OCI-LY1 (cell line): ENCODE measurements at regions not wholly inside any gene's neighbourhood (a gene's known extent, or its start where the extent isn't known, plus 50 kb on each side); places are given as distances from the start of the nearest gene placed in this dataset.

Experiments
- H2AFZ ChIP-seq: fragments of 200-600 bp; sonication (generic), shearing (Covaris generic); 2 replicates; pipeline ENCODE4 v1.6.0; 2014; ENCODE audit warnings: antibody characterized with exemption, mild to moderate bottlenecking, low read length
- H3F3A ChIP-seq: fragments of 200-600 bp; sonication (generic), shearing (Covaris generic); 2 replicates; pipeline ENCODE4 v1.6.0; 2014; ENCODE audit warnings: mild to moderate bottlenecking, antibody characterized with exemption, low read length, moderate library complexity; ENCODE audit not compliant: insufficient read depth
- H3K27ac ChIP-seq: fragments of 200-600 bp; sonication (generic); 2 replicates; pipeline ENCODE4 v1.5.1; 2014; ENCODE audit warnings: low read length, mixed run types, mild to moderate bottlenecking, low read depth; ENCODE audit not compliant: poor library complexity, severe bottlenecking
- H3K27me3 ChIP-seq: fragments of 200-600 bp; sonication (generic); 2 replicates; pipeline ENCODE4 v1.6.0; 2014; ENCODE audit warnings: antibody characterized with exemption, mild to moderate bottlenecking, low read length, moderate library complexity; ENCODE audit not compliant: insufficient read depth
- H3K36me3 ChIP-seq: fragments of 200-600 bp; sonication (generic); 2 replicates; pipeline ENCODE4 v1.6.1; 2014; ENCODE audit warnings: mild to moderate bottlenecking, antibody characterized with exemption, low read length, moderate library complexity, mixed read lengths; ENCODE audit not compliant: insufficient read depth
- H3K4me1 ChIP-seq: fragments of 200-600 bp; sonication (generic); 2 replicates; pipeline ENCODE4 v1.5.1; 2014; ENCODE audit warnings: mild to moderate bottlenecking, low read length, moderate library complexity; ENCODE audit not compliant: insufficient read depth, severe bottlenecking
- H3K4me2 ChIP-seq: fragments of 200-600 bp; sonication (generic), shearing (Covaris generic); 2 replicates; pipeline ENCODE4 v1.6.1; 2014; ENCODE audit warnings: low read length
- H3K4me3 ChIP-seq: fragments of 200-600 bp; sonication (generic); 2 replicates; pipeline ENCODE4 v1.5.1; 2014; ENCODE audit warnings: low read length, low read depth, mild to moderate bottlenecking, mixed read lengths; ENCODE audit not compliant: poor library complexity, severe bottlenecking
- H3K79me2 ChIP-seq: fragments of 200-600 bp; shearing (Covaris generic); 2 replicates; pipeline ENCODE4 v1.6.1; 2016; ENCODE audit warnings: mixed run types, low read length, mixed read lengths; ENCODE audit not compliant: insufficient read depth
- H3K9ac ChIP-seq: fragments of 200-600 bp; sonication (generic), shearing (Covaris generic); 2 replicates; pipeline ENCODE4 v1.6.1; 2014; ENCODE audit warnings: mild to moderate bottlenecking, low read length, mixed read lengths
- H3K9me2 ChIP-seq: fragments of 200-600 bp; sonication (generic), shearing (Covaris generic); 2 replicates; pipeline ENCODE4 v1.6.1; 2014; ENCODE audit warnings: low read depth, mild to moderate bottlenecking, low read length, mixed read lengths
- H3K9me3 ChIP-seq: fragments of 200-600 bp; shearing (Covaris generic); 2 replicates; pipeline ENCODE4 v1.6.1; 2014; ENCODE audit warnings: low read length, mixed read lengths
- H4K20me1 ChIP-seq: fragments of 200-600 bp; sonication (generic), shearing (Covaris generic); 2 replicates; pipeline ENCODE4 v1.6.0; 2016; ENCODE audit warnings: mild to moderate bottlenecking, low read length; ENCODE audit not compliant: insufficient read depth
- EZH2 ChIP-seq: fragments of 200-600 bp; sonication (generic), shearing (Covaris generic); IDR thresholded peaks from 2 replicates; pipeline ENCODE4 v1.8.0; 2017; ENCODE audit warnings: borderline replicate concordance, mixed run types, mild to moderate bottlenecking, antibody characterized with exemption, low read length, moderate library complexity, mixed read lengths
- TF ChIP-seq, protein P1 (sequence below): fragments of 200-600 bp; sonication (generic), shearing (Covaris generic); IDR thresholded peaks from 2 replicates; pipeline ENCODE4 v1.5.1; 2017; ENCODE audit warnings: mild to moderate bottlenecking, antibody characterized with exemption, low read length, moderate library complexity, mixed read lengths

DNA sequence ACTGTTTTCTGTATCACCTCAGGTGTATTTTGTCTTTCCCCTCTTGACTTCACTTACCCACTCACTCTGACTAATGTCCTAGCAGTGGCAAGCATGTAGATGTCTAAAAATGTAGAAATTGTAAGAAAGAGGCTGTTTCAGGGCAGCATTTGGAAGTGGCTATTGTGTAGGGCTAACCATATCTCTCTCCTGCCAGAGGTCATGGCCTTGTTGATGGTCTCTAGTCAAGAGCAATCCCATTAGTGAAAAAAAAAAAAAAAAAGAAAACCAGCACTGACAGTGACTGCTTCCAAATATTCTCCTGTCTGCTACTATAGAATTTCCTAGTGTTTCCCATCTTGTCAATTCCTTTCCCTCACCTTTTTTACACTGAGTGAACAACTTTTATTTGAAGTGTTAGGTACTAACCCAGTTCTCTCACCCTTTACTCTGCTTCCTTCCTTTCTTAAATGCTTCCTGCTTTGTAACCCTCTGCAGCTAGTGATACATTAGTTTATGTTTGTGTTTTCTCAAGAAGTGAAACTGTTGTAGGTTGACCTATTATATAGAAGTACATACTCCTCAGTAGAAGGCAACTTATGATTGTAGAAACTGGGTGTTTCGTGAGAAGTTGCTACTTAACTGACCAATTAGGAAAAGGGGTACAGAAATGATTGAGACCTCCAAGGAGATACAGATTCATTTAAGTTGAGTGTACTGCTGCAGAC is 174.1 kb upstream of the PTPRK start:
- no peak overlapping the region for H3K4me3 ChIP-seq
- H3K79me2 ChIP-seq: no peaks in the 10 kb centered on the region
- H2AFZ ChIP-seq: no peak overlapping the region
- no peak overlapping the region for H3K4me2 ChIP-seq
- H3K27ac ChIP-seq: no peak overlapping the region
- no peaks in the 10 kb centered on the region for H3K9me2 ChIP-seq
- no peaks in the 10 kb centered on the region for H3K27me3 ChIP-seq
- no peak overlapping the region for H3K9ac ChIP-seq
- H3F3A ChIP-seq: no peaks in the 10 kb centered on the region
- no peaks in the 10 kb centered on the region for H3K9me3 ChIP-seq
- no peaks in the 10 kb centered on the region for H4K20me1 ChIP-seq
- TF ChIP-seq EZH2: no peak
- no peaks in the 10 kb centered on the region for H3K36me3 ChIP-seq
- no peaks in the 10 kb centered on the region for H3K4me1 ChIP-seq

DNA sequence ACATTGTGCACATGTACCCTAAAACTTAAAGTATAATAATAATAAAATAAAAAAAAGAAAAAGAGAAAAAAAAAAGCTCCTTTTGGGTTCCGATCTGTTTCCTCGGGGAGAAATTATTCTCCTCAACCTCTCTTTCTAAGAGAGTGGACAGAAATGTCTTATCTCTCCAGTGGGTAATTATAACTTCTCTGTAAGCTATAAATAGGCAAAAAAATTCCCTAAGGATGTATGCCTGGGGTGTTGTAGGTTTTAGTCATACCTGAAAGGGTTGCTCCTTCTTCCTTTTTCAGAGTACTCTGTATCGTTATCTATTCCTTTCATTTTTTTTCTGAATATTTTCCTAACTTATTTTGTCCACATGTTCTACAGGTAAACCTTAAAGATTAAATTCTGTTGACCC is 169.7 kb upstream of the PTPRK start:
- H3K27ac ChIP-seq: no peak overlapping the region
- H3K9me2 ChIP-seq: no peaks in the 10 kb centered on the region
- no peaks in the 10 kb centered on the region for H3K27me3 ChIP-seq
- no peak overlapping the region for H3K9ac ChIP-seq
- H3F3A ChIP-seq: no peaks in the 10 kb centered on the region
- TF ChIP-seq EZH2: no peak
- TF ChIP-seq, protein P1, sequence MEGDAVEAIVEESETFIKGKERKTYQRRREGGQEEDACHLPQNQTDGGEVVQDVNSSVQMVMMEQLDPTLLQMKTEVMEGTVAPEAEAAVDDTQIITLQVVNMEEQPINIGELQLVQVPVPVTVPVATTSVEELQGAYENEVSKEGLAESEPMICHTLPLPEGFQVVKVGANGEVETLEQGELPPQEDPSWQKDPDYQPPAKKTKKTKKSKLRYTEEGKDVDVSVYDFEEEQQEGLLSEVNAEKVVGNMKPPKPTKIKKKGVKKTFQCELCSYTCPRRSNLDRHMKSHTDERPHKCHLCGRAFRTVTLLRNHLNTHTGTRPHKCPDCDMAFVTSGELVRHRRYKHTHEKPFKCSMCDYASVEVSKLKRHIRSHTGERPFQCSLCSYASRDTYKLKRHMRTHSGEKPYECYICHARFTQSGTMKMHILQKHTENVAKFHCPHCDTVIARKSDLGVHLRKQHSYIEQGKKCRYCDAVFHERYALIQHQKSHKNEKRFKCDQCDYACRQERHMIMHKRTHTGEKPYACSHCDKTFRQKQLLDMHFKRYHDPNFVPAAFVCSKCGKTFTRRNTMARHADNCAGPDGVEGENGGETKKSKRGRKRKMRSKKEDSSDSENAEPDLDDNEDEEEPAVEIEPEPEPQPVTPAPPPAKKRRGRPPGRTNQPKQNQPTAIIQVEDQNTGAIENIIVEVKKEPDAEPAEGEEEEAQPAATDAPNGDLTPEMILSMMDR: no peak
- no peaks in the 10 kb centered on the region for H4K20me1 ChIP-seq
- H3K36me3 ChIP-seq: no peaks in the 10 kb centered on the region
- no peak overlapping the region for H3K4me3 ChIP-seq
- H3K9me3 ChIP-seq: no peaks in the 10 kb centered on the region
- no peaks in the 10 kb centered on the region for H3K79me2 ChIP-seq
- no peak overlapping the region for H2AFZ ChIP-seq
- no peaks in the 10 kb centered on the region for H3K4me1 ChIP-seq
- H3K4me2 ChIP-seq: no peak overlapping the region

DNA sequence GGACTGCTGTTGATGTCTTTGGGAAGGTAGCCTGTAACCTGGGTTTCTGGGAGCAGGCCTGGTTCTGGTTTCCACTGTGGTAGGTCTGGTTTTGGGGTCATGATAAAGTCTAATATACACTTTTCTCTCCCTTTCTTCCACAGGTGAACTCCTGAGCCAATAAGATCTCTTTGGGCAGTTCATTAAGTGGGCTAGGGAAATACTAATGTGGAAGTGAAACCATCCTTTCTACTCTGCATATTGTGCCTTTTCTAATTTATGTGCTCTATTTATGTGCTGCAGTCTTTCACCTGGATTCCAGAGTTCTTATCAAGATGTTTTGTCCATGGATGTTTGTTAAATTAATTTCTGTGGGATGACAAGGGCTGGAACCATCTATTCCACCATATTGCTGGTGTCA is 165.7 kb upstream of the PTPRK start:
- H3K4me3 ChIP-seq: no peak overlapping the region
- no peaks in the 10 kb centered on the region for H4K20me1 ChIP-seq
- no peak overlapping the region for H2AFZ ChIP-seq
- H3K4me2 ChIP-seq: no peak overlapping the region
- no peaks in the 10 kb centered on the region for H3F3A ChIP-seq
- no peaks in the 10 kb centered on the region for H3K27me3 ChIP-seq
- H3K9me2 ChIP-seq: no peaks in the 10 kb centered on the region
- H3K9ac ChIP-seq: no peak overlapping the region
- no peaks in the 10 kb centered on the region for H3K79me2 ChIP-seq
- TF ChIP-seq, protein P1: no peak
- no peak for TF ChIP-seq EZH2
- H3K4me1 ChIP-seq: no peaks in the 10 kb centered on the region
- no peaks in the 10 kb centered on the region for H3K36me3 ChIP-seq
- no peaks in the 10 kb centered on the region for H3K9me3 ChIP-seq
- H3K27ac ChIP-seq: no peak overlapping the region

DNA sequence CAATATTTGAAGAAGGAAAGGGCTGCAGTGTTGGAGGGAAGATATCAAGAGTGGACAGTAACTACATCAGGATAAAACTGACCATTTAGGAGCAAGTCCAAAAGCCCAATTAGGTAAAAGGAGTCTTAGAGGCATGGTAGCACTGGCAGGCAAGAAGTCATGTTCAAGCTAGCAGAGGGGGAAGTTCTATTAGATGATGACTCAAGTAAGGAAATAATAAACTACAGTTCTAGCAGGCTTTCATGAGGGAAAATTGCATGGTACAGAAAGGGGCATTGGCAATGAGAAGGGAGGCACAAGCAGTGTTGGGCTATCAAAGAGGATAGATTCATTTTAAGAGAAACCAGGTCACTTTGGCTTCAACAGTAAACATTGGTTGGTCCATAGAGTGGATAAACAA is 156.1 kb upstream of the PTPRK start:
- Histone ChIP-seq H3K9me3 (no peaks in the 10 kb centered on the region), H3K79me2 (no peaks in the 10 kb centered on the region), H4K20me1 (no peaks in the 10 kb centered on the region), H3K27me3 (no peaks in the 10 kb centered on the region), H3K4me1 (no peaks in the 10 kb centered on the region), H2AFZ (no peak overlapping the region), H3K9ac (no peak overlapping the region), H3K4me3 (no peak overlapping the region), H3F3A (no peaks in the 10 kb centered on the region), H3K36me3 (no peaks in the 10 kb centered on the region), H3K9me2 (no peaks in the 10 kb centered on the region), H3K27ac (no peak overlapping the region), H3K4me2 (no peak overlapping the region)
- TF ChIP-seq EZH2: no peak
- TF ChIP-seq, protein P1: no peak
